IPS-18a (cell line): ENCODE measurements at regions not wholly inside any gene's neighbourhood (a gene's known extent, or its start where the extent isn't known, plus 50 kb on each side); places are given as distances from the start of the nearest gene placed in this dataset.

Experiments
- H3K27ac ChIP-seq: one replicate; pipeline ENCODE4 v1.5.1; 2013; ENCODE audit warnings: low read length
- H3K27me3 ChIP-seq: one replicate; pipeline ENCODE4 v1.6.1; 2013; ENCODE audit warnings: mild to moderate bottlenecking, low read length; ENCODE audit not compliant: control insufficient read depth, insufficient read depth
- H3K36me3 ChIP-seq: one replicate; pipeline ENCODE4 v1.6.1; 2013; ENCODE audit warnings: low read depth, low read length; ENCODE audit not compliant: control insufficient read depth
- H3K4me1 ChIP-seq: one replicate; pipeline ENCODE4 v1.6.1; 2013; ENCODE audit warnings: low read depth, low read length; ENCODE audit not compliant: control insufficient read depth
- H3K4me3 ChIP-seq: one replicate; pipeline ENCODE4 v1.5.1; 2013; ENCODE audit warnings: low read length
- H3K9ac ChIP-seq: one replicate; pipeline ENCODE4 v1.6.1; 2013; ENCODE audit warnings: mild to moderate bottlenecking, low read length, moderate library complexity
- H3K9me3 ChIP-seq: one replicate; pipeline ENCODE4 v1.6.1; 2013; ENCODE audit warnings: low read depth, low read length; ENCODE audit not compliant: control insufficient read depth

- no peaks in the 10 kb centered on the region for H3K36me3 ChIP-seq
- no peak overlapping the region for H3K4me3 ChIP-seq
Measured at GRCh38 chr2:176601066-176601465, 331.8 kb downstream of the MTX2 start.

GRCh38 chr2:176612036-176612435 is 342.8 kb downstream of the MTX2 start:
- Histone ChIP-seq H3K36me3 (no peaks in the 10 kb centered on the region), H3K4me3 (no peak overlapping the region), H3K9ac (no peak overlapping the region), H3K27me3 (no peaks in the 10 kb centered on the region), H3K4me1 (no peaks in the 10 kb centered on the region), H3K9me3 (no peaks in the 10 kb centered on the region), H3K27ac (no peak overlapping the region)

More at GRCh38 chr2:176601066-176601465, 331.8 kb downstream of the MTX2 start:
- H3K9me3 ChIP-seq = no peaks in the 10 kb centered on the region
- H3K27me3 ChIP-seq = no peaks in the 10 kb centered on the region
- H3K9ac ChIP-seq = no peak overlapping the region
- no peak overlapping the region for H3K27ac ChIP-seq
- peaks cover 13% of the 10 kb centered on the region for H3K4me1 ChIP-seq

GRCh38 chr2:176612736-176613135 is 343.5 kb downstream of the MTX2 start:
- Histone ChIP-seq H3K9ac (no peak overlapping the region), H3K9me3 (no peaks in the 10 kb centered on the region), H3K27ac (no peak overlapping the region), H3K27me3 (no peaks in the 10 kb centered on the region), H3K4me1 (no peaks in the 10 kb centered on the region), H3K4me3 (no peak overlapping the region), H3K36me3 (no peaks in the 10 kb centered on the region)

GRCh38 chr2:176613323-176613987 is 344.2 kb downstream of the MTX2 start:
- no peaks in the 10 kb centered on the region for H3K27me3 ChIP-seq
- H3K27ac ChIP-seq = no peak overlapping the region
- no peaks in the 10 kb centered on the region for H3K9me3 ChIP-seq
- H3K4me1 ChIP-seq = no peaks in the 10 kb centered on the region
- H3K4me3 ChIP-seq = no peak overlapping the region
- no peak overlapping the region for H3K9ac ChIP-seq
- no peaks in the 10 kb centered on the region for H3K36me3 ChIP-seq

GRCh38 chr2:176614049-176614448 is 344.8 kb downstream of the MTX2 start:
- Histone ChIP-seq H3K27me3 (no peaks in the 10 kb centered on the region), H3K4me3 (no peak overlapping the region)

GRCh38 chr2:176614930-176615329 is 345.7 kb downstream of the MTX2 start:
- H3K27me3 ChIP-seq = no peaks in the 10 kb centered on the region
- no peak overlapping the region for H3K9ac ChIP-seq
- no peaks in the 10 kb centered on the region for H3K9me3 ChIP-seq
- no peaks in the 10 kb centered on the region for H3K36me3 ChIP-seq
- no peaks in the 10 kb centered on the region for H3K4me1 ChIP-seq
- H3K4me3 ChIP-seq = no peak overlapping the region
- no peak overlapping the region for H3K27ac ChIP-seq

More at GRCh38 chr2:176614049-176614448, 344.8 kb downstream of the MTX2 start:
- Histone ChIP-seq H3K9me3 (no peaks in the 10 kb centered on the region), H3K9ac (no peak overlapping the region), H3K36me3 (no peaks in the 10 kb centered on the region), H3K27ac (no peak overlapping the region), H3K4me1 (no peaks in the 10 kb centered on the region)

- Histone ChIP-seq H3K9me3 (no peaks in the 10 kb centered on the region), H3K4me1 (no peaks in the 10 kb centered on the region), H3K27ac (no peak overlapping the region), H3K36me3 (no peaks in the 10 kb centered on the region), H3K4me3 (no peak overlapping the region), H3K27me3 (no peaks in the 10 kb centered on the region), H3K9ac (no peak overlapping the region)
Measured at GRCh38 chr2:176619504-176619903, 350.3 kb downstream of the MTX2 start.

- H3K4me3 ChIP-seq = no peak overlapping the region
- H3K36me3 ChIP-seq = no peaks in the 10 kb centered on the region
- H3K9ac ChIP-seq = no peak overlapping the region
- no peaks in the 10 kb centered on the region for H3K4me1 ChIP-seq
- H3K27me3 ChIP-seq = no peaks in the 10 kb centered on the region
- H3K9me3 ChIP-seq = no peaks in the 10 kb centered on the region
- H3K27ac ChIP-seq = no peak overlapping the region
Measured at GRCh38 chr2:176621350-176621749, 352.1 kb downstream of the MTX2 start.

- Histone ChIP-seq H3K9ac (no peak overlapping the region), H3K4me1 (no peaks in the 10 kb centered on the region), H3K36me3 (no peaks in the 10 kb centered on the region), H3K27ac (no peak overlapping the region), H3K4me3 (no peak overlapping the region), H3K9me3 (no peaks in the 10 kb centered on the region), H3K27me3 (no peaks in the 10 kb centered on the region)
Measured at GRCh38 chr2:176622792-176623191, 353.6 kb downstream of the MTX2 start.

GRCh38 chr2:176626796-176627195 is 357.6 kb downstream of the MTX2 start:
- no peak overlapping the region for H3K27ac ChIP-seq
- H3K27me3 ChIP-seq = no peaks in the 10 kb centered on the region
- H3K4me3 ChIP-seq = no peak overlapping the region
- no peaks in the 10 kb centered on the region for H3K4me1 ChIP-seq
- no peaks in the 10 kb centered on the region for H3K9me3 ChIP-seq
- no peak overlapping the region for H3K9ac ChIP-seq
- H3K36me3 ChIP-seq = no peaks in the 10 kb centered on the region

- peaks cover 11% of the 10 kb centered on the region for H3K27me3 ChIP-seq
- no peaks in the 10 kb centered on the region for H3K36me3 ChIP-seq
- H3K27ac ChIP-seq = no peak overlapping the region
- H3K9ac ChIP-seq = no peak overlapping the region
- H3K9me3 ChIP-seq = no peaks in the 10 kb centered on the region
- no peaks in the 10 kb centered on the region for H3K4me1 ChIP-seq
- no peak overlapping the region for H3K4me3 ChIP-seq
Measured at GRCh38 chr2:176628438-176628837, 359.2 kb downstream of the MTX2 start.

GRCh38 chr2:176633754-176634153 is 364.5 kb downstream of the MTX2 start:
- no peaks in the 10 kb centered on the region for H3K9me3 ChIP-seq
- H3K4me1 ChIP-seq = no peaks in the 10 kb centered on the region
- peaks cover 63% of the 10 kb centered on the region for H3K27me3 ChIP-seq

More at GRCh38 chr2:176633754-176634153, 364.5 kb downstream of the MTX2 start:
- Histone ChIP-seq H3K27ac (no peak overlapping the region), H3K9ac (no peak overlapping the region), H3K36me3 (no peaks in the 10 kb centered on the region), H3K4me3 (no peak overlapping the region)
